GM21367 (cell line): ENCODE measurements at regions not wholly inside any gene's neighbourhood (a gene's known extent, or its start where the extent isn't known, plus 50 kb on each side); places are given as distances from the start of the nearest gene placed in this dataset.
"Not testable (repeated sequence)": the region's sequence is repeated elsewhere in the genome, so short reads cannot be mapped to it uniquely, and the experiment has no call there.

Experiments
- ATAC-seq: cut with Tn5 transposase; IDR thresholded peaks from one replicate; pipeline ENCODE4 v1.9.1; 2021; ENCODE audit not compliant: unreplicated experiment

DNA sequence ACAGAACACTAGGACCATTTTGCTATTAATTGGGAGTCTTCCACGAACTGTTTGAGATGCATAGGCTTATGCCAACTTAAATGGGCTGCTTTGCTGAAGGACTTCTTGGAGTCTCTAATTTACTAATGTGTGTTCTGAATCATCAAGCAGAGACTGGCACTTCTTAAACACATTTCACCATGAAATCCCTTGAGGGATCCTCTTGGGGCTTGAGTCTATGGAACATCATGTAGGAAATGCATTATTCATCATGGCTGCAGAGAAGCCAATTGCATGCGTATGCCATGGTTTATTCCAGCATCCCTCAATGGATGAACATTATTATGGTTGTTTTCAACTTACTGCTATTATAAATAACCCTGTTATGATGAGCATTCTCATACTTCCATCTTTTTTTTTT lies 73.4 kb downstream of the FGD2 start:
- no peak for ATAC-seq

- no peak for ATAC-seq
These were observed 75.7 kb downstream of the FGD2 start for GRCh38 chr6:37081042-37081607.

GRCh38 chr6:37082390-37083130 lies 77.1 kb downstream of the FGD2 start:
- no peak for ATAC-seq

- ATAC-seq, result no peak
These were observed 78.0 kb downstream of the FGD2 start for GRCh38 chr6:37083243-37084138.

- ATAC-seq, result not testable (repeated sequence)
These were observed 79.2 kb downstream of the FGD2 start for GRCh38 chr6:37084665-37085064.

GRCh38 chr6:37085198-37085597 lies 79.7 kb downstream of the FGD2 start:
- ATAC-seq, result no peak

DNA sequence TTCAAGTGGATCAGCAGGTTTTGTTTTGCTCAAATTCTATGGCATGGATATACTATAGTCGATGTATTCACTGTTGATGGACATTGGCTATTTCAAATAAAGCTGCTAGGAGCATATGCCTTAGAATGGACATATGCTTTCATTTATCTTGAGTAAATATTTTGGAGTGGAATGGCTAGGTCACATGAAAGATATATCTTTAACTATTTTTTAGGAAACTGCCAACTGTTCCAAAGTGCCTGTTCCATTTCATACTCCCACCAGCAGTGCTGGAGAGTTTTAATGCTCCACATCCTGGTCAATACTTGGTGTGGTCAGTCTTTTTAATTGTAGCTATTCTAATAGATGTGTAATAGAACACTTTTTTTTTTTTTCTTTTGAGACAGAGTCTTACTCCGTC lies 81.1 kb upstream of the PIM1 start:
- no peak for ATAC-seq

DNA sequence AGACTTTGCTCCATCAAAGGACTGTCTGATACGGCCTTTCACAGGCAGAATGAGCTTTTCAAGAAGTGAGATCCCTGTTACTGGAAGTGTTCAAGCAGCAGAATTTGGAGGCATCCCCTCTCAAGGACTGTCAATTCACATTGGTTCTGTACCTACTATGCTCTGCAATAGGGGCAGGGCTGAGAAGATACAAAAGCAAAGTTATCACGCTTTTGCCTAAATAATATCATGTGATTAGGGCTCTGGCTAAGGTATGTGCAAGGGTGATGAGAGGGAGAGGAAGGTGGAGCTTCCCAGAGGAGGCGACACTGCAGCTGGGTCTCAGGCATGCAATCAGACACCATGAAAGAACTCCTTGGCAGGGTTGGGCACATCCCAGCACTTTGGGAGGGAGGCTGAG lies 80.2 kb upstream of the PIM1 start:
- ATAC-seq, result no peak

GRCh38 chr6:37091104-37091503 lies 78.8 kb upstream of the PIM1 start:
- ATAC-seq, result not testable (repeated sequence)

- not testable (repeated sequence) for ATAC-seq
These were observed 78.4 kb upstream of the PIM1 start for GRCh38 chr6:37091586-37091985.

DNA sequence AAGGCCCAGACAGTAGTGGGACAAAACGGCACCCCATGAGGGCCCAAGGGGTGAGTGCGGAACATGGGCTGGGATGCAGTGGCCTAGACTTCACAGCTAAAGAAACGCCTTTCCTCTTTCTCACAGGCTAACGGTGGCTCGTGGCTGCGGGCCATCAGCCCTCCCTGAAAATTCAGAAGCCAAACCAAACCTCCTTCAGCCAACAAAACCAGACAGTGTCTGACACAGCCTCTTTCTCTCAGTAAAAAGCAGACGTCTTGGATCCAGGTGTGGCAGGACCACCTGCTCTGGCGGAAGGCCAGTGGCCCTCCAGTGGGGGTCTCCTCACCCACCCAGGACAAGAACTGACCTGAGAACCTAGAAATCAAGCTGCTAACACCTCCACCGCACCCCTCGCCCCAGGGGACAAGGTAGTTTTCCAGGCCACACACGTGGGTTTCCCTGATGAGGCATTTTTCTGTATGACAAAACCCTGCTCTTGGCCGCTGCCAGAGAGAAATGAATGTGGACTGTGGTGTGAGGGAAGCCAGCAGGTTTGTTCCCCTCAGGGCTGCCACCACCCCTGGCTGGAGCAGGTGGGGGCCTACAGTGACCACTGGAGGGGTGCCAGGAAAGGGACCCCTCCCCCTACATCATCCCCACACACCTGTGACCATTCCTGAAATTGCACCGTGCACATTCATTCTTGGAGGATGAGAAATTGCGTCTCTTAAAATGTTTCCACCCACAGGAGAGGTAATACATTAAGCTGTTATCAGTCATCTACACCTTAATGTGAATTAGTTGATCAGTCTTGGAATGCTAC lies 76.8 kb upstream of the PIM1 start:
- no peak for ATAC-seq

DNA sequence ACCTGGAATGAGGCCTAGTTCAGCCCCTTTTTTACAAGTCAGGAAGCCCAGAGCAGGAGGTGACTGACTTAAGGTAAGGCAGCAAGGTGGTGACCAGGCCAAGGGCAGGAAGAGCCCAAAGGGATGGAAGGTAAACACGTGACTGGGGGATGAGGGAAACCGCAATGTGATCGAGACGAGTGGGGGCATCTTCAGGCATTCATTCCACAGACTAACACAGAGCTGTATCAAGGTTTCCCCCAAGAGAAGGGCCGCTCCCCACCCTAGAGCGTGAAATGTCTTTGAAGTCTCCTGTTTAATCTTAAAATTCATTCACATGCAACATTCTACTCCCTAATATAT lies 76.3 kb upstream of the PIM1 start:
- no peak for ATAC-seq

- ATAC-seq, result no peak
These were observed 74.0 kb upstream of the PIM1 start for GRCh38 chr6:37095997-37096396.

GRCh38 chr6:37097335-37097734 lies 72.6 kb upstream of the PIM1 start:
- ATAC-seq, result no peak

- no peak for ATAC-seq
These were observed 70.5 kb upstream of the PIM1 start for GRCh38 chr6:37099442-37099841.

DNA sequence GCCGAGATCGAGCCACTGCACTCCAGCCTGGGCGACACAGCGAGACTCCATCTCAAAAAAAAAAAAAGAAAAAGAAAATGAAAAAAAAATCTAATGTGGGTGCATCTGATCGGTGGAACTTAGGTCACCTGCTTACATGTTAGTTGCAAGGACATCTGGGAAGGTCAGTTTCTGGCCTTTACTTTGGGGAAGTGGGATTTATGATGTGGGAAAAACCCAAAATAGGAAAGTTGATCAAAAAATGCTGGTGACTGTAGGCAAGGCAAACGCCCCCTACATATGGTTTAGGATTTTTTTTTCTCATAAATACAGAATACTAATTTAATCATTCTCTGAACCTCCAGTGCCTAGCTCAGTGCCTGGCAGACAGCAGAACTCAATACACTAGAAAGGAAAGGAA lies 69.2 kb upstream of the PIM1 start:
- no peak for ATAC-seq

GRCh38 chr6:37101991-37102298 lies 68.0 kb upstream of the PIM1 start:
- ATAC-seq, result no peak

GRCh38 chr6:37102299-37103168 lies 67.4 kb upstream of the PIM1 start:
- ATAC-seq, result peak; percentile 70

DNA sequence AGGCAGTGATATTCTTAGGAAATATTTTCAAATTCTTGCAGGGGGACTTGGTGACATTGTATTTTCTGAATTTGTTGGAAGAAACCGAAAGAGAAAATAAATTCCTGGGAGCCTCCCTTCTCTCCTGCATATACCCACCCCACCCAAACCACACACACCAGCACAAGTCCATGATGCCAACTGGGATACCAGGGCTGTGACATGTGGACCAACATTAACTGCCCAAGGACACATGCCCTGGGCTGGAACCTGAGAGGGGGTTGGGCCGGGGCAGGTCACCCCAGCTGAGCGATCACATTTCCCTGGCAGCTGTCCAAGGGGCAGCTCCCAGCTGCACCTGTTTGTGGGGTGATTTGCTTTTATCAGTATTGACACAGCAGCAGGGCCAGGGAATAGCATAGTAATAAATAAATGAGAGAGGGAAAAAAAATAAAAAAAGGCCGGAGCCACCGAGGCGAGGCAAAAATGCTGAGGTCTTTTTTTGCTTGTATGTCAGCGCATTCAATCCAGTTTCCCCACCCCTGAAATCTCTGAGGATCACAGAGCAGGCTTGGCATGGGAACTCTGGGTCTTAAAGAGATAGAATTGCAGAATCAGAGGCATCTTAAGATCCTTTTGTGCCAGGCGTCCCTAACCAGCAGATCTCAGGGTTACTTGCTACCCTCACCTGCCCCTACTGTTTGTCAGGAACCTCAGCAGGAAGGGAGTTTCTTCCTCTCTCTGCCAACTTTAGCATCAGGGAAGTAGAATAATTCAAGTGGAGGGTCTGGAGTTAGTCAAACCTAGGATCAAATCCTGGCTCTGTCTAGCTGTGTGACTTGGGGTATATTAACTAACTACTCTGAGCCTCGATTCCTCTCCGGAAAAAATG lies 66.5 kb upstream of the PIM1 start:
- ATAC-seq, result no peak

DNA sequence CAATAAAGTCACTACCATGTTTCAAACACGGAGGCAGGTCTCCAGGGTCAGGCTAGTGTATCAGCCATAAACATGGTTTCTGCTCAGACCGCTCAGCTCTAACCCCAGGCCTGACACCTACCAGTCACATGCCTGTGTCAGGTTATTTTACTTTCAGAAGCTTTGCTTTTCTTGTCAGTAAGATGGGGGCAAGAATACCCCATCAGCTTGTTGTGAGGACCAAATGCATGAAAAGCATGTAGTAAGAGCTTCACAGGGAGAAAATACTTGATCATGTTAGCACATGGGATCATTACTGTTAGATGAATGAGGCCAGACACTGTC lies 65.2 kb upstream of the PIM1 start:
- ATAC-seq, result no peak
